Kidney epithelial cell (primary cell): ENCODE measurements at regions not wholly inside any gene's neighbourhood (a gene's known extent, or its start where the extent isn't known, plus 50 kb on each side); places are given as distances from the start of the nearest gene placed in this dataset.

Experiments
- DNase-seq: peaks from one replicate; pipeline ENCODE4 v3.0.0-alpha.2; 2010; ENCODE audit warnings: low read depth
- H3K27me3 ChIP-seq: 2 replicates; pipeline ENCODE4 v1.6.0; 2011; ENCODE audit warnings: low read length; ENCODE audit not compliant: control insufficient read depth, insufficient read depth
- H3K36me3 ChIP-seq: 2 replicates; pipeline ENCODE4 v1.5.1; 2011; ENCODE audit warnings: low read length; ENCODE audit not compliant: control insufficient read depth, insufficient read depth
- H3K4me3 ChIP-seq: 2 replicates; pipeline ENCODE4 v1.5.1; 2011; ENCODE audit warnings: low read depth, mild to moderate bottlenecking, control low read depth, low read length
- CTCF ChIP-seq: IDR thresholded peaks from 2 replicates; pipeline ENCODE4 v1.5.1; 2011; ENCODE audit warnings: mild to moderate bottlenecking, moderate library complexity, low read length, control low read depth, inconsistent platforms; ENCODE audit not compliant: insufficient read depth, poor library complexity, severe bottlenecking

GRCh38 chr2:126392889-126393288, 263.1 kb upstream of the GYPC start:
- Histone ChIP-seq H3K36me3 (no peaks in the 10 kb centered on the region), H3K4me3 (no peak overlapping the region), H3K27me3 (no peaks in the 10 kb centered on the region)
- TF ChIP-seq CTCF, result no peak
- DNase-seq, result no peak

DNA sequence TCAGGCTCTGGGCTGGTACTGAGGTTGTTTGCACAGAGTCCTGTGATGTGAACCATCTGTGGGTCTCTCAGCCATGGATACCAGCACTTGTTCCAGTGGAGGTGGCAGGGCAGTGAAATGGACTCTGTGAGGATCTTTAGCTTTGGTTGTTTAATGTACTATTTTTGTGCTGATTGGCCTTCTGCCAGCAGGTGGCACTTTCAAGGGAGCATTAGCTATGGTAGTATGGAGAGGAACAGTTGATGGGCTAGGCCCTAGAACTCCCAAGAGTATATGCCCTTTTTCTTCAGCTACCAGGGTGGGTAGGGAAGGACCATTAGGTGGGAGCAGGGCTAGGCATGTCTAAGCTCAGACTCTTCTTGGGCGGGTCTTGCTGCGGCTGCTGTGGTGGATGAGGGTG, 257.0 kb upstream of the GYPC start:
- DNase-seq, result no peak
- Histone ChIP-seq H3K27me3 (no peaks in the 10 kb centered on the region), H3K4me3 (no peak overlapping the region), H3K36me3 (no peaks in the 10 kb centered on the region)
- TF ChIP-seq CTCF, result no peak

DNA sequence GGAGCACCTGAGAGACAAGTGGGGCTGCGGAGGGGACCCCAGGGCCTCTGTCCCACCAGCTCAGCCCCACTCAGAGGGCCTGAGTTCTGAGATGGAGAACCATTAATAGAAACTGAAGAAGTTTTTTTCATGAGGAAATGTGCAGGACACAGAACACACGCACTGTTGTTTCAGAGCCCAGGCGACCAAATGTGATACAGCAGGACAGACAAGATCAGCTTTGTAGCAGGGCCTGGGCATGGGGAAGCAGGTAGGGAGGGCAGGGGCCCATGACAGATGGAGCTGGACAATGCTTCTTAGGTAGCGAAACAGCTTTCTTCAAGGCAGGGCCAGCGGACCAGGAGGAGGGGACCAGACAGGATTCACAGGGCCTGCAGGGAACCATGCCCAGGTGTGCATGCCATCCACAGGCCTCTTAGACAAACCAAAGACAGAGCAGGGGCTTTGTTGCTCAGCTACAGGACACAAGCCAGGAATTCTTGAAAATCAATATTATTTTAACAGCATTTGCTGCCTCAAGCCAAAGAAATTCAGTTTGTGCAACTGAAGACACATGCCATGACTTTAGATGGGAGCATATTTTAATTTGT, 252.8 kb upstream of the GYPC start:
- no peak overlapping the region for H3K4me3 ChIP-seq
- H3K27me3 ChIP-seq, result no peaks in the 10 kb centered on the region
- no peaks in the 10 kb centered on the region for H3K36me3 ChIP-seq
- DNase-seq, result no peak
- TF ChIP-seq CTCF, result no peak

DNA sequence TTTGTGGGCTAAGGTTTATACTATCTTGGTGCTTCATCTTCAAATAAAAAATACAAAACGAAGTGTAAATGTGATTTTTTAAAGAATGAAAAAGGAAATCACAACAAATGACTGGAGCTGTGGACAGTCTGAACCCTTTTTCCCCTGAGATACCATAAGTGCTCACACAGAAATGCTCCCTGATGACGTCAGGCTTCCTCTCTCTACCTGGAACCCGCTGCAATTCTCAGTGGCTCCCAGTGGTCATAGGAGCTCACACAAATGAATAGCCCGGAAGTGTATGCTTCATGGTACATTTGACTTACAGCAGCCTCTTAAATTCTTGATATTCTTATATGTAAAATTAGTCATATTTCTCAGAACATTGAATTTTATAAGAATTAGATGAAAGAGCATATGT, 249.7 kb upstream of the GYPC start:
- H3K36me3 ChIP-seq, result no peaks in the 10 kb centered on the region
- DNase-seq, result no peak
- H3K4me3 ChIP-seq, result no peak overlapping the region
- no peaks in the 10 kb centered on the region for H3K27me3 ChIP-seq
- TF ChIP-seq CTCF, result no peak

GRCh38 chr2:126408671-126409070, 247.3 kb upstream of the GYPC start:
- no peak overlapping the region for H3K4me3 ChIP-seq
- no peak for DNase-seq
- no peak for TF ChIP-seq CTCF
- no peaks in the 10 kb centered on the region for H3K36me3 ChIP-seq
- no peaks in the 10 kb centered on the region for H3K27me3 ChIP-seq

- Histone ChIP-seq H3K36me3 (no peaks in the 10 kb centered on the region), H3K27me3 (no peaks in the 10 kb centered on the region), H3K4me3 (no peak overlapping the region)
- TF ChIP-seq CTCF, result no peak
- no peak for DNase-seq
Measured at GRCh38 chr2:126409850-126410249, 246.1 kb upstream of the GYPC start.
